ENCODE measurements at regions not wholly inside any gene's neighbourhood (a gene's known extent, or its start where the extent isn't known, plus 50 kb on each side); places are given as distances from the start of the nearest gene placed in this dataset.

DNA sequence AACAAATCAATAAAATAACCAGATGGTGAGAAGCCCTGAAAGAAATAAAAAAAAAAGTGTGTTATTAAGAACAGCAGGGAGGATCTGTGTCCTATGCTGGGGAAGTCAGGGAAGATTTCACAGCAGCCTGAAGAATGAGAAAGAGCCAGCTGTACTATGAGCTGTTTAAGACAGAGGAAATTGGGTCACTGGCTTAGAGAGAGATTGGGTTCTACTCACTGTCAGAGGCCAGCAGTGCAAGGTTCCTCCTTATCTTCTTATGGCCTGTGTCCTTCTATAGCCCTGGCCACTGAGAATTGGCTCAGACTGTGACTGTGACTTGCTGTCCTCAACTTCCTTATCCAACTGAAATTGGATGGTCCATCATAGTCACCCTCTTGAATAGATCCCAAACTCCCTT is 54.8 kb upstream of the FDX1 start:
- BruUV-seq (replicated peaks), result no TSS peak
- Mint-ChIP-seq H3K27me3 (ENCODE audit: insufficient read depth, unreplicated experiment) (no peaks in the 10 kb centered on the region), H3K9me3 (ENCODE audit: unreplicated experiment) (no peaks in the 10 kb centered on the region), H3K4me1 (ENCODE audit: insufficient read depth, unreplicated experiment) (peaks cover 16% of the 10 kb centered on the region), H3K4me3 (ENCODE audit: unreplicated experiment) (no peak overlapping the region), H3K27ac (ENCODE audit: low read depth, unreplicated experiment) (no peak overlapping the region), H3K36me3 (ENCODE audit: insufficient read depth, unreplicated experiment) (no peaks in the 10 kb centered on the region)
- ChIA-PET CTCF (interaction anchor here (0.6 to 2.5 kb wide), 10 partner anchors 21 to 177 kb away, joined by 3 to 30 read pairs (median 4); partner anchors contain the start of gene FDX1), POLR2A (interaction anchor here (0.7 to 2.2 kb wide), 6 partner anchors 56 to 282 kb away, joined by 3 to 12 read pairs (median 4); partner anchors contain the start of genes RDX and ZC3H12C)
- intact Hi-C loops (cut with micrococcal nuclease), result loop anchor here (5.0 to 10.0 kb wide), 2 partner anchors 128 to 280 kb away; partner anchors contain the start of gene ZC3H12C
- TF ChIP-seq, protein P1, sequence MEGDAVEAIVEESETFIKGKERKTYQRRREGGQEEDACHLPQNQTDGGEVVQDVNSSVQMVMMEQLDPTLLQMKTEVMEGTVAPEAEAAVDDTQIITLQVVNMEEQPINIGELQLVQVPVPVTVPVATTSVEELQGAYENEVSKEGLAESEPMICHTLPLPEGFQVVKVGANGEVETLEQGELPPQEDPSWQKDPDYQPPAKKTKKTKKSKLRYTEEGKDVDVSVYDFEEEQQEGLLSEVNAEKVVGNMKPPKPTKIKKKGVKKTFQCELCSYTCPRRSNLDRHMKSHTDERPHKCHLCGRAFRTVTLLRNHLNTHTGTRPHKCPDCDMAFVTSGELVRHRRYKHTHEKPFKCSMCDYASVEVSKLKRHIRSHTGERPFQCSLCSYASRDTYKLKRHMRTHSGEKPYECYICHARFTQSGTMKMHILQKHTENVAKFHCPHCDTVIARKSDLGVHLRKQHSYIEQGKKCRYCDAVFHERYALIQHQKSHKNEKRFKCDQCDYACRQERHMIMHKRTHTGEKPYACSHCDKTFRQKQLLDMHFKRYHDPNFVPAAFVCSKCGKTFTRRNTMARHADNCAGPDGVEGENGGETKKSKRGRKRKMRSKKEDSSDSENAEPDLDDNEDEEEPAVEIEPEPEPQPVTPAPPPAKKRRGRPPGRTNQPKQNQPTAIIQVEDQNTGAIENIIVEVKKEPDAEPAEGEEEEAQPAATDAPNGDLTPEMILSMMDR (IDR thresholded peaks at IDR 0.05; ENCODE audit: unreplicated experiment), result no peak
- no peak for DNase-seq (ENCODE audit: unreplicated experiment)

DNA sequence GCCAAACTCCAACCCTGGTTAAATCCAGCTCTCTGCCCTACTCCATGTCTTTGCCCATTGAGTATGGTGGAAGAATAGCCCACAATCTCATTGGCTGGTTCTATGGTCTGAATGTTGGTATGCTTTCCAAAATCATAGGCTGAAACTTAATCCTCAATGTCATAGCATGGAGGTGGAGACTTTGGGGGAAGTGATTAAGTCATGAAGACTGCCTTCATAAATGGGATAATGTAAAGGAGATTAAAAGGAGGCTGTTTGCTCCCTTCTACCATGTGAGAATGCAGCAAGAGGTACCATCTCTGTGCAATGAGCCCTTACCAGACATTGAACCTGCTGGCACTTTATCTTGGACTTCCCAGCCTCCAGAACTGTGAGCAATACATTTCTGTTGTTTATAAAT is 54.4 kb upstream of the FDX1 start:
- H3K4me3 Mint-ChIP-seq (ENCODE audit: unreplicated experiment), result no peak overlapping the region
- H3K27ac Mint-ChIP-seq (ENCODE audit: low read depth, unreplicated experiment), result no peak overlapping the region
- intact Hi-C loops (cut with micrococcal nuclease), result loop anchor here (10.0 kb wide), 1 partner anchor 281 kb away; the partner anchor contains the start of gene ZC3H12C
- H3K9me3 Mint-ChIP-seq (ENCODE audit: unreplicated experiment), result no peaks in the 10 kb centered on the region
- TF ChIP-seq, protein P1 (IDR thresholded peaks at IDR 0.05; ENCODE audit: unreplicated experiment), result no peak
- H3K4me1 Mint-ChIP-seq (ENCODE audit: insufficient read depth, unreplicated experiment), result peaks cover 16% of the 10 kb centered on the region
- ChIA-PET POLR2A (interaction anchor here (0.7 to 2.2 kb wide), 5 partner anchors 58 to 282 kb away, joined by 3 to 12 read pairs (median 5); partner anchors contain the start of genes RDX and ZC3H12C), CTCF (interaction anchor here (0.7 to 2.5 kb wide), 8 partner anchors 20 to 424 kb away, joined by 3 to 30 read pairs (median 4); partner anchors contain the start of gene FDX1)
- no peaks in the 10 kb centered on the region for H3K27me3 Mint-ChIP-seq (ENCODE audit: insufficient read depth, unreplicated experiment)
- BruUV-seq (replicated peaks), result no TSS peak
- H3K36me3 Mint-ChIP-seq (ENCODE audit: insufficient read depth, unreplicated experiment), result no peaks in the 10 kb centered on the region
- DNase-seq (ENCODE audit: unreplicated experiment), result no peak

DNA sequence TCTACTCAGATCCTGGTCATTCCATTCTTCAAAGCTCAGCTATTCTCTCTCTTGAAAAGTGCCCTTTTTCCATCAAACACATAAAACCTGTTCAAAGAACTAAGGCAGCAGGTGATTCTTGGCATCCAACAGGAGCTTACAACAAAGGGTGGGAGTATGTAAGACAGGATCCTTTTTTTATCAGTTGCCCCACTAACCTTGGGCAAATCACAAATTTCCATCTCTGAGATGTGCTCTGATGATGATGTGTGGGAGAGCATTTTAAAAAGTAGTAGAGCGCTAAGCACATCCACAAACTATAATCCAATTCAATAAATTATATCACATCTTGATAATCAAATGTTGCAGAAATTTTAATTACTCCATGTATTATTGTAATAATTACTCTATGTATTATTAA is 53.7 kb upstream of the FDX1 start:
- CTCF ChIA-PET, result interaction anchor here (0.6 to 2.5 kb wide), 7 partner anchors 20 to 424 kb away, joined by 3 to 30 read pairs (median 4); partner anchors contain the start of gene FDX1
- intact Hi-C loops (cut with micrococcal nuclease), result loop anchor here (1.0 to 10.0 kb wide), 6 partner anchors 57 to 854 kb away; partner anchors contain the start of gene ZC3H12C
- no TSS peak for BruUV-seq (replicated peaks)
- DNase-seq (ENCODE audit: unreplicated experiment), result no peak
- H3K4me3 Mint-ChIP-seq (ENCODE audit: unreplicated experiment), result no peak overlapping the region
- TF ChIP-seq, protein P1 (IDR thresholded peaks at IDR 0.05; ENCODE audit: unreplicated experiment), result no peak
- H3K4me1 Mint-ChIP-seq (ENCODE audit: insufficient read depth, unreplicated experiment), result peaks cover 16% of the 10 kb centered on the region
- H3K36me3 Mint-ChIP-seq (ENCODE audit: insufficient read depth, unreplicated experiment), result no peaks in the 10 kb centered on the region
- H3K27ac Mint-ChIP-seq (ENCODE audit: low read depth, unreplicated experiment), result peak overlapping the region; percentile 61
- POLR2A ChIA-PET, result interaction anchor here (1.5 to 2.2 kb wide), 3 partner anchors 57 to 283 kb away, joined by 5 to 12 read pairs (median 6); partner anchors contain the start of gene ZC3H12C
- no peaks in the 10 kb centered on the region for H3K9me3 Mint-ChIP-seq (ENCODE audit: unreplicated experiment)
- no peaks in the 10 kb centered on the region for H3K27me3 Mint-ChIP-seq (ENCODE audit: insufficient read depth, unreplicated experiment)

DNA sequence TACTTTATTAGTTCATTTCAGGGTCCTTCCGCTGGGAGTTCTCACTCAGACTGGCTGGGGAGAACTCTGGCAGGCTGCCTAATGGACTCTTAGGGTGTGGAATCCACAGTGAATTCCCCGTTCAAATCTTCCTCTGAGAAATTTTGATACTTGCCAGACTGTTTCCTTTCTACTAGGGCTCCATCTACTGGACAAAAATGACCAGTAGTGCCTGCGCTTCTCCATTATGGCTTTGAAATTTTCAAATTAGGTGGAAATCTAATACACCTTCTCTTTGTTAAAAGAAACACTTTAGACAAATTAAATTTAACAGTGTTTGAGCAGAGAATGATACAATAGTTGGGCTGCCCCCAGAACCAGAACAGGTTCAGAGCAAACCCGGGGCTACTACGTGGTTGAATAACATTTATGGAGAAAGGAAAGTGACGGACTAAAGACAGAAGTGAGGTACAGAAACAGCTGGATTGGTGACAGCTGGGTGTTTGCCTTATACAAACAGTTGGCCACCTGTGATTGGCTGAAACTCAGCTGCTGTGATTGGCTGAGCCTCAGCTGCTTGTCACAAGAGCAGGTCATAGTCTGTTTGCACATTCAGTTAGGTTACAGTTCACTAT is 52.9 kb upstream of the FDX1 start:
- peak; percentile 84 for DNase-seq (ENCODE audit: unreplicated experiment)
- BruUV-seq (replicated peaks), result no TSS peak

More for the DNA sequence above, 52.9 kb upstream of the FDX1 start:
- Mint-ChIP-seq H3K9me3 (ENCODE audit: unreplicated experiment) (no peaks in the 10 kb centered on the region), H3K27ac (ENCODE audit: low read depth, unreplicated experiment) (peak overlapping the region; percentile 61), H3K4me3 (ENCODE audit: unreplicated experiment) (no peak overlapping the region), H3K27me3 (ENCODE audit: insufficient read depth, unreplicated experiment) (no peaks in the 10 kb centered on the region), H3K4me1 (ENCODE audit: insufficient read depth, unreplicated experiment) (peaks cover 16% of the 10 kb centered on the region), H3K36me3 (ENCODE audit: insufficient read depth, unreplicated experiment) (no peaks in the 10 kb centered on the region)
- TF ChIP-seq, protein P1 (IDR thresholded peaks at IDR 0.05; ENCODE audit: unreplicated experiment), result peak; percentile 52
- ChIA-PET POLR2A (interaction anchor here (0.8 to 1.1 kb wide), 3 partner anchors 9 to 176 kb away, joined by 3 read pairs; no protein-coding TSS in a partner anchor), CTCF (interaction anchor here (0.6 to 1.9 kb wide), 21 partner anchors 8 to 826 kb away, joined by 3 to 35 read pairs (median 4); no protein-coding TSS in a partner anchor)
- intact Hi-C loops (cut with micrococcal nuclease), result loop anchor here (1.0 to 10.0 kb wide), 6 partner anchors 56 to 853 kb away; partner anchors contain the start of gene ZC3H12C
